ENCODE measurements at regions not wholly inside any gene's neighbourhood (a gene's known extent, or its start where the extent isn't known, plus 50 kb on each side); places are given as distances from the start of the nearest gene placed in this dataset.

- Histone ChIP-seq H3K4me1 (no peaks in the 10 kb centered on the region), H3K9ac (ENCODE audit: low read depth in 2 of 2, low read length in 2 of 2) (no peak overlapping the region), H3K27ac (no peak overlapping the region), H3K4me3 (no peak overlapping the region), H3K36me3 (no peaks in the 10 kb centered on the region), H3K27me3 (no peaks in the 10 kb centered on the region), H3K9me3 (no peaks in the 10 kb centered on the region)
- no peak for DNase-seq
- intact Hi-C loops (cut with DNase I): no loop called here
- TF ChIP-seq CTCF (IDR thresholded peaks at IDR 0.05): no peak
Measured at GRCh38 chr2:228864131-228864530, 407.0 kb downstream of the PID1 start.

GRCh38 chr2:228860601-228861285 lies 410.3 kb downstream of the PID1 start:
- Histone ChIP-seq H3K9ac (ENCODE audit: low read depth in 2 of 2, low read length in 2 of 2) (no peak overlapping the region), H3K4me1 (no peaks in the 10 kb centered on the region), H3K9me3 (no peaks in the 10 kb centered on the region), H3K36me3 (no peaks in the 10 kb centered on the region), H3K27me3 (no peaks in the 10 kb centered on the region), H3K4me3 (no peak overlapping the region), H3K27ac (no peak overlapping the region)
- intact Hi-C loops (cut with DNase I): no loop called here
- no peak for DNase-seq
- TF ChIP-seq CTCF (IDR thresholded peaks at IDR 0.05): no peak

- no peaks in the 10 kb centered on the region for H3K27me3 ChIP-seq
- H3K36me3 ChIP-seq: no peaks in the 10 kb centered on the region
- intact Hi-C loops (cut with DNase I): no loop called here
- TF ChIP-seq CTCF (IDR thresholded peaks at IDR 0.05): no peak
- no peak for DNase-seq
- no peak overlapping the region for H3K4me3 ChIP-seq
- H3K27ac ChIP-seq: no peak overlapping the region
- no peaks in the 10 kb centered on the region for H3K9me3 ChIP-seq
- H3K9ac ChIP-seq (ENCODE audit: low read depth in 2 of 2, low read length in 2 of 2): no peak overlapping the region
- no peaks in the 10 kb centered on the region for H3K4me1 ChIP-seq
Measured at GRCh38 chr2:228853151-228853550, 417.9 kb downstream of the PID1 start.

- H3K9me3 ChIP-seq: no peaks in the 10 kb centered on the region
- no peak overlapping the region for H3K9ac ChIP-seq (ENCODE audit: low read depth in 2 of 2, low read length in 2 of 2)
- intact Hi-C loops (cut with DNase I): no loop called here
- no peak for DNase-seq
- no peak for TF ChIP-seq CTCF (IDR thresholded peaks at IDR 0.05)
- H3K4me3 ChIP-seq: no peak overlapping the region
- H3K4me1 ChIP-seq: no peaks in the 10 kb centered on the region
- H3K27ac ChIP-seq: no peak overlapping the region
- H3K36me3 ChIP-seq: no peaks in the 10 kb centered on the region
- no peaks in the 10 kb centered on the region for H3K27me3 ChIP-seq
Measured at GRCh38 chr2:228848638-228849037, 422.4 kb downstream of the PID1 start.

GRCh38 chr2:228847684-228848083 lies 423.4 kb downstream of the PID1 start:
- TF ChIP-seq CTCF (IDR thresholded peaks at IDR 0.05): no peak
- intact Hi-C loops (cut with DNase I): no loop called here
- Histone ChIP-seq H3K27ac (no peak overlapping the region), H3K27me3 (no peaks in the 10 kb centered on the region), H3K9me3 (no peaks in the 10 kb centered on the region), H3K4me3 (no peak overlapping the region), H3K9ac (ENCODE audit: low read depth in 2 of 2, low read length in 2 of 2) (no peak overlapping the region), H3K36me3 (no peaks in the 10 kb centered on the region), H3K4me1 (no peaks in the 10 kb centered on the region)
- no peak for DNase-seq
